GM12892 (cell line): ENCODE measurements at regions not wholly inside any gene's neighbourhood (a gene's known extent, or its start where the extent isn't known, plus 50 kb on each side); places are given as distances from the start of the nearest gene placed in this dataset.

Experiments used
- DNase-seq: peaks from one replicate; pipeline ENCODE4 v3.0.0; 2011; ENCODE audit not compliant: insufficient read length
- FAIRE-seq: peaks from 2 replicates; lab custom pipeline; 2011; peaks lifted over from hg19 to GRCh38; lab: Jason Lieb, UNC
- POLR2A ChIP-seq: IDR thresholded peaks from 2 replicates; pipeline ENCODE4 v1.6.1; 2011; ENCODE audit warnings: low read depth, low read length, control low read depth
- POLR2AphosphoS5 ChIP-seq: IDR thresholded peaks from 2 replicates; pipeline ENCODE4 v1.6.1; 2011; ENCODE audit warnings: low read depth, low read length, control low read depth
- TAF1 ChIP-seq: IDR thresholded peaks from 2 replicates; pipeline ENCODE4 v1.6.1; 2011; ENCODE audit warnings: low read depth, mild to moderate bottlenecking, control low read depth, low read length, borderline replicate concordance

DNA sequence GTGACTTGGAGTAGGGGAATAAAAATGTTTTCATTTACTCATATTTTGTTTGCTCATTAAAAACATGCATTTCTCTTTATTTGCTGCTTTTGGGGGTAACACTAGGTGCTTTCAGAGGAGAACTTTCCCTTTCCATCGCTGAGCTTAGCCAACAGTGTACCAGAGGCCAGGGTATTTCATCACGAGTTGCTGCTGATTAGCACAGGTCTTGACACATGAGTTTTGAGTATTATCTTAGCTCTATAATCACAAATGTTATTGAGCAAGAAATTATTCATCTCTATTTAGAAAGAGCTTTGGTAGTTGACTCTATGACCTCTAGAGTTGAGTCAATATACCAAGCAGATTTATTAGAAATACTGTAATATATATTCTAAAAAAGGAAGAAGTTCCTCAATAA is 375.9 kb downstream of the NXPH1 start:
- FAIRE-seq (no peak), DNase-seq (no peak)
- TF ChIP-seq POLR2AphosphoS5 (no peak), POLR2A (no peak), TAF1 (no peak)

DNA sequence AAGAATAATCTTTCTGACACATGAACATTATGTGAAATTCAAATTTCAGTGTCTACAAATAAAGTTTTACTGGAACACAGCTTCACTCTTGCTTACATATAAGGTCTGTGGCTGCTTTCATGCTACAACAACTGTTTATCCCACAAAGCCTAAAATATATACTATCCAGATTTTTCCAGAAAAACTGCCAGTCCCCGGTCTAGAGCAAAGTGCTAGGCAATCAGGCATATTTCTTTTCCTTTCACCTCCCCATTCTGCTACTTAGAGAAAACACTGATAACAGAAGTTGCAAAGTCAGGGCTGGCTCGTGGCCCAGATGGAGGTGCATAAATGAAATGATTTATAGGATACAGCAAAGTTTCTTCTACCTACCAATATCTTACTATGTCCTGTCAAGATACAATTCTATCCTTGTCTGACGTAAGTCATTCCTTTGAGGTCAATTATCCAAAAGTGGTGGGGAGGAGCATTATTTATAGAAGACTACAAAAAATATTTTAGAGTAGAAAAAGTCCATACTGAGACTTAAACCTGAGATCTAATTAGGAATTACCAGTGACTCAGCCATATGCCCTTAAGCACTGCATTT is 384.1 kb downstream of the NXPH1 start:
- TF ChIP-seq POLR2AphosphoS5: no peak
- no peak for TF ChIP-seq POLR2A
- no peak for TF ChIP-seq TAF1
- FAIRE-seq: no peak
- no peak for DNase-seq

DNA sequence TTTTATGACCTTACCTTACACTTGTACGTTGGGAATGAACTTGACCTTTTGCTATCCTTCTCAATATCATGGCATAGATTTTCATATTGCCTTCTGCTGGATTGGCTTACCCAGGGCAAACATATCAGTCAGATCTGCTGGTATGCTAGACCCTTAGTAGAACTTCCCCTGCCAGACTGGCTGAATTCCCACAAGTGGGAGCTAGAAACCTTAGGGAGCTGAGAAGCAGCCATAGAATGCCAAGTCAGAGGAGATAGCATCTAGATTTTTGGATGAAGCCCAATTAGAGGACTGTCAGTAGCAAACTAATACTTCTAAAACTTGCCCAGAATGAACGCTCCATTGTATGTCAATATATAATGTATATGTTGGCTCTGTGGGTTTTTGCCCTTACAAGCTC is 385.0 kb downstream of the NXPH1 start:
- TF ChIP-seq POLR2A (no peak), POLR2AphosphoS5 (no peak), TAF1 (no peak)
- DNase-seq (no peak), FAIRE-seq (no peak)

DNA sequence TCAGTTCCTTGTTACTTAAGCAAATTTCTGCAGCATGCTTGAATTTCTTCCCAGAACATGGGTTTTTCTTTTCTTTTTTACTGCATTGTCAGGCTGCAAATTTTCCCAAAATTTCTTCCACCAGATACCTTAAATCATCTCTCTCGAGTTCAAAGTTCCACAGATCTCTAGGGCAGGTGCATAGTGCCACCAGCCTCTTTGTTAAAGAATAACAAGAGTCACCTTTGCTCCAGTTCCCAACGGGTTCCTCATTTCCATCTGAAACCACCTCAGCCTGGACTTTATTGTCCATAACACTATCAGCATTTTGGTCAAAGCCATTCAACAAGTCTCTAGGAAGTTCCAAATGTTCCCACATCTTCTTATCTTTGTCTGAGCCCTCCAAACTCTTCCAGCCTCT is 389.2 kb downstream of the NXPH1 start:
- TF ChIP-seq TAF1: no peak
- no peak for TF ChIP-seq POLR2A
- TF ChIP-seq POLR2AphosphoS5: no peak
- no peak for DNase-seq
- no peak for FAIRE-seq

DNA sequence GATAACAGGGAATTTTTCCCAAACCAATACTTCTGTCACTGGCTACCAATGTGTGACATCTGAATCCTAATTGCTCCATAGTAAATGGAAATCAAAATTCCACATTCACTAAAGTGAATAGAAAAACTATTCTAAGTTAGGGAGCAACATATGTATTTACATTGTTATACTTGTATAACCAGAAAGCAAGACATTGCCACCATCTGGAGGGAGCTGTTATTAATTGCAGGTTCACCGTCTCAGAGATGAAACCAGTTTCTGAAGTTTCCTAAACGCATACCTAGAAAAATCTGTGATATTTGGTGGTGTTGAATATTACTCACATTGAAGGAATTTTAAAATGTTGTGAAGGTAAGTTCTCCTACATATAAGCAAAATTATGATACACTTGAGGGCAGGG is 390.1 kb downstream of the NXPH1 start:
- FAIRE-seq (no peak), DNase-seq (no peak)
- TF ChIP-seq TAF1 (no peak), POLR2AphosphoS5 (no peak), POLR2A (no peak)

DNA sequence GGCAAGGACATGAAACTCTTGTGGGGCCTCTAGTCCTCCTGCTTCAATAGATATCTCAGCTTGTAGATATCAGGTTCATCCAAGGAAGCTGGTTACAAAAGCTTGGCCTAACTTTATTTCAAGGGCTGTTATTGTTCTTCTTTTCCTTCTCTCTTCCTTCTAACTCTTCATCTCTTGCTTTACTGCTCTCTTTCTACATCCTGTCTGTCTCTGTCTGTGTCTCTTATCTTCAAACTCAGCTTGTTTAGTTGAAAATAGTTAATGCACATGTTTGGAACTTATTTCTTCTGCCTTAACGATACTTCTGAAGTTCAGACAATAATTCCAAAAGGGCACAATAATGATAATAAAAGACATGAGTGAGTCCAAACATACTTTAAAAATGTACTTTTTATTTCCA is 393.9 kb downstream of the NXPH1 start:
- DNase-seq (no peak), FAIRE-seq (no peak)
- TF ChIP-seq TAF1 (no peak), POLR2AphosphoS5 (no peak), POLR2A (no peak)

DNA sequence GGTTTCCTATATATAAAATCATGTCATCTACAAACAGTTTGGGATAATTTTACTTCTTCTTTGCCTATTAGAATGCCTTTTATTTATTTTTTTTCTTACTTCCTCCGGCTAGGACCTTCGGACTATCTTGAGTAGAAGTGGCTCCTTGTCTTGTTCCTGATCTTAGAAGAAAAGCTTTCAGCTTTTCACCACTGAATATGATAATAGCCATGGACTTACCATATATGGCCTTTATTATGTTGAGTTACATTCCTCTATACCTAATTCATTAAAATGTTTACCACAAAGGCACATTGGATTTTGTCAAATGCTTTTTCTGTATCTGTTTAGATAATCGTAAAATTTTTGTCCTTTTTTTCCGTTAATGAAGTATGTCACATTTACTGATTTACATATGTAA is 395.7 kb downstream of the NXPH1 start:
- TF ChIP-seq TAF1: no peak
- no peak for TF ChIP-seq POLR2A
- TF ChIP-seq POLR2AphosphoS5: no peak
- DNase-seq (no peak), FAIRE-seq (no peak)

DNA sequence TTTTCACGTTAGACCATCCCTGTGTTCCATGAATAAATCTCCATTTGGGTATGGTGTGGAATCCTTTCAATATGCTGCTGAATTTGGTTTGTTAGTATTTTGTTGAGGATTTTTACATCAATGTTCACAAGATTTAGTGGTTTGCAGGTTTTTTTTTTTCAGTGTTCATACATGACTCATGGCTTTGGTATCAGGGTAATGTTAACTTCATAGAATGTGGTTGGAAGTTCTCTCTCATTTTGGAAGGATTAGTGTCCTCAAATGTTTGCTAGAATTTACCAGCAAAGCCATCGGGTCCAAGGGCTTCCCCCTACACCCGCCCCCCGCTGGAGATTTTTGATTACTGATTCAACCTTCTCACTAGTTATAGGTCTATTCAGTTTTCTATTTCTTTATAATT is 398.0 kb downstream of the NXPH1 start:
- FAIRE-seq: no peak
- no peak for TF ChIP-seq POLR2A
- no peak for TF ChIP-seq POLR2AphosphoS5
- no peak for TF ChIP-seq TAF1
- DNase-seq: no peak

DNA sequence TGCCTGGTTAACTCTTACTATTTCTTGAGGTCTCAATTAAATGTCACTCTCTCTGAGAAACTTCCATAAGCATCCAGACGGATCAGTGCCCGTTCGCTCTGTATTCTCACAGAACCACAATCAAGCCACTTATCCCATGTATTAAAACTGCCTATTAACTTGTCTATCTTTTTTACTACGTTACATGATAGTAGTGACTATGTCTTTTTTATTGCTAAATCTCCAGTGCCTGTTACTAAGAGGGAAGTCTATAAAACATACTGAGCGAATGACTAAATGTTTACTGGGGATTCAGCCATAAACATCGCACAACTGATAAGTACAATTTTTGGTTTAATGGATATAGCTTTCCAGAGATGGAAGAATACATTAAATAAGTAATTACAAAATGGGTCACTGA is 399.9 kb downstream of the NXPH1 start:
- FAIRE-seq (no peak), DNase-seq (no peak)
- TF ChIP-seq POLR2A (no peak), TAF1 (no peak), POLR2AphosphoS5 (no peak)

DNA sequence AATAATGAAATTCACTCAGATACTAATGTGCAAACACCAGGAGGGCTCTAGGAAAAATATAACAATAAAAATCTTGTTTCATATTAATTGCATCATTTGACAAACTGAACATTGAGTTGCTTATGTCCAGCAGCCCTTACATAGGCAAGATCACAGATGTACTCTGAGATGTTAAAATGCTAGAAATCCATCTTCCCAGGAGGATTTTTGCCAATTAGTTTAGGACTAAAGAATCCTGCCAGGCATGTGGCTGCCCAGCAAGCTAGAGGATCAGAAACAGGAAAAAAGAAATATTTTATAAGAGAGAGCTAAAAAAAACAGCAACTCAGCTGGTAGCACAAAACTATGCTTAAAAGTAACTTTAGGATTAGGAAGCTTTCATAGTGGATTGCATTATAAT is 407.8 kb downstream of the NXPH1 start:
- no peak for TF ChIP-seq TAF1
- TF ChIP-seq POLR2AphosphoS5: no peak
- TF ChIP-seq POLR2A: no peak
- FAIRE-seq: no peak
- no peak for DNase-seq

DNA sequence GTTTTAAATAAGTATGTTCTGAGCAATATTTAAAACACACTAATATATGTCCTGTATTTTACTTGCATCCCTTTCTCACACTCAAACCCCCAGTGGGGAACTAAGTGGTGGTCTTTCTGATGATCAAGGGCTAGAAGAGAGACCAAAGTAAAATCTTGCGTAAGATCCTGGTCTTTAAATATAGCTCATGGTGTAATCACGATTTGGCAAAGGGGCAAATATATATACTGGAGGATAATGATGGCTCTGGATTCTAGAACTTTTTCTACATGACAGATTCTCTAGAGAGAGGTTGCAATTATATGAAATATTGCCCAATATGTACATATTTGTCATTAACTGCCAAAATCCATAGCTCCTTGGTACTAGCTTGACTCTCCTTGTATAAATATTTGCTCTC is 438.3 kb downstream of the NXPH1 start:
- FAIRE-seq: no peak
- no peak for TF ChIP-seq POLR2A
- TF ChIP-seq TAF1: no peak
- no peak for TF ChIP-seq POLR2AphosphoS5
- no peak for DNase-seq

DNA sequence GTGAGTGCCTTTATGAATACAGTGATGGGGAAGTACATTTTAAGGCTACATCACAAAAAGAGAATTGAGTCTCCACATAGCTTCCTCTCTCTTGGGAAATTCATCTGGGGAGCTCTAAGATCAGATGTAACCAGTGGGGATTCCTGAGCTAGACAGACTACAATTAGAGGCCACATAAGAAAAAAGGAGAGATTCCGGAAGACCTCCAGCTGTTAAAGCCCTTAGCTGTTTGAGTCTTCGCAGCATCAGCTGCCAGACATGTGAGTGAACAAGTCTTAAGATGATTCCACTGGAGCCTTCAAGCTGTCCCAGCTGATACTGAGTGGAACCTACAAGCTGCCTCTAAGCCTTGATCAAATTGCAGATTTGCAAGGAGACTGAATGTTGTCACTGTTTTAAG is 448.5 kb downstream of the NXPH1 start:
- FAIRE-seq (no peak), DNase-seq (no peak)
- TF ChIP-seq POLR2A (no peak), TAF1 (no peak), POLR2AphosphoS5 (no peak)
